GM23248 (cell line): ENCODE measurements at regions not wholly inside any gene's neighbourhood (a gene's known extent, or its start where the extent isn't known, plus 50 kb on each side); places are given as distances from the start of the nearest gene placed in this dataset.

Experiments
- EZH2 ChIP-seq: fragments of 200-600 bp; sonication (generic); IDR thresholded peaks from 2 replicates; pipeline ENCODE4 v1.6.1; 2018; ENCODE audit warnings: antibody characterized with exemption, mild to moderate bottlenecking; ENCODE audit not compliant: insufficient read depth, poor library complexity, severe bottlenecking
- EZH2phosphoT487 ChIP-seq: fragments of 200-600 bp; sonication (generic); IDR thresholded peaks from 2 replicates; pipeline ENCODE4 v1.6.1; 2018; ENCODE audit warnings: antibody characterized with exemption, moderate library complexity, mild to moderate bottlenecking, low read depth; ENCODE audit not compliant: insufficient read depth

DNA sequence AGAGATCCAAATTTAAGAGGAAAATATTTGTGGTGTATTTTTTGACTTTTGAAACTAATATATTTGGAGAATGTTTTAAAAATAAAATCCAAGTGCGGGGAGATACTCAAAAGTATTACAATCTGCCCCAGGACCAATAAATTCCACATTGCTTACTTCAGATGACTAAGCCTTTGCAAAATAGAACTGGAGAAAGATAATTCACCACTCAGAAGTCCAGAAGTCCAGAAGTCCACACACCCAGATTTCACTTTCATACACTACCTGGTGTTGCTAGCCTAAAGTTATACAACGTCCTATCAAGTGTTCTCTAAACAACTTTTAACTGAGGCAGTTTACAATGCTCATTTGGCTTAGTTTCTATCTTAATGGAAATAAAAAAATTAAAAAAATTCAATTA lies 487.0 kb upstream of the SEMA3D start:
- TF ChIP-seq EZH2 (no peak), EZH2phosphoT487 (no peak)
